ENCODE measurements at regions not wholly inside any gene's neighbourhood (a gene's known extent, or its start where the extent isn't known, plus 50 kb on each side); places are given as distances from the start of the nearest gene placed in this dataset.

GRCh38 chr4:4606321-4606720, 64.5 kb upstream of the STX18 start:
- no peak for DNase-seq (ENCODE audit: extremely low read depth in 1 of 2, low read depth in 1 of 2)

GRCh38 chr4:4605849-4606248, 64.0 kb upstream of the STX18 start:
- DNase-seq (ENCODE audit: extremely low read depth in 1 of 2, low read depth in 1 of 2), result no peak

- no peak for DNase-seq (ENCODE audit: extremely low read depth in 1 of 2, low read depth in 1 of 2)
These were observed 61.7 kb upstream of the STX18 start for GRCh38 chr4:4603592-4603991.

GRCh38 chr4:4603067-4603466, 61.2 kb upstream of the STX18 start:
- no peak for DNase-seq (ENCODE audit: extremely low read depth in 1 of 2, low read depth in 1 of 2)

- DNase-seq (ENCODE audit: extremely low read depth in 1 of 2, low read depth in 1 of 2), result no peak
These were observed 60.6 kb upstream of the STX18 start for GRCh38 chr4:4602468-4602867.

- DNase-seq (ENCODE audit: extremely low read depth in 1 of 2, low read depth in 1 of 2), result no peak
These were observed 60.0 kb upstream of the STX18 start for GRCh38 chr4:4601803-4602369.

GRCh38 chr4:4599481-4600275, 57.8 kb upstream of the STX18 start:
- DNase-seq (ENCODE audit: extremely low read depth in 1 of 2, low read depth in 1 of 2), result no peak

- no peak for DNase-seq (ENCODE audit: extremely low read depth in 1 of 2, low read depth in 1 of 2)
These were observed 57.1 kb upstream of the STX18 start for GRCh38 chr4:4598851-4599411.

- DNase-seq (ENCODE audit: extremely low read depth in 1 of 2, low read depth in 1 of 2), result no peak
These were observed 54.9 kb upstream of the STX18 start for GRCh38 chr4:4596720-4597119.

GRCh38 chr4:4595252-4595651, 53.4 kb upstream of the STX18 start:
- no peak for DNase-seq (ENCODE audit: extremely low read depth in 1 of 2, low read depth in 1 of 2)

- no peak for DNase-seq (ENCODE audit: extremely low read depth in 1 of 2, low read depth in 1 of 2)
These were observed 52.6 kb upstream of the STX18 start for GRCh38 chr4:4594285-4594920.

- no peak for DNase-seq (ENCODE audit: extremely low read depth in 1 of 2, low read depth in 1 of 2)
These were observed 51.9 kb upstream of the STX18 start for GRCh38 chr4:4593596-4594284.

- DNase-seq (ENCODE audit: extremely low read depth in 1 of 2, low read depth in 1 of 2), result no peak
These were observed 50.6 kb upstream of the STX18 start for GRCh38 chr4:4592414-4592813.
